OCI-LY7 (cell line): ENCODE measurements at regions not wholly inside any gene's neighbourhood (a gene's known extent, or its start where the extent isn't known, plus 50 kb on each side); places are given as distances from the start of the nearest gene placed in this dataset.

ENCODE experiments used
- BruUV-seq: library from RNA; stranded (reverse); fragments of 400-500 nt; replicated peaks from 2 replicates; lab custom pipeline; 2021; lab: Mats Ljungman, UMichigan
- CTCF ChIA-PET: fragments of 300-600 bp; sonication (Branson Sonifier 250); formaldehyde crosslinking; loops from one replicate; lab custom pipeline; 2022; ENCODE audit warnings: antibody characterized with exemption; ENCODE audit not compliant: unreplicated experiment; lab: Charles Lee
- POLR2A ChIA-PET: fragments of 300-600 bp; sonication (Branson Sonifier 250); formaldehyde crosslinking; loops from one replicate; lab custom pipeline; 2022; ENCODE audit warnings: antibody characterized with exemption; lab: Charles Lee
- DNase-seq: peaks from one replicate; pipeline ENCODE4 v3.0.0-alpha.2; 2015; ENCODE audit warnings: low spot score
- H2AFZ ChIP-seq: fragments of 200-600 bp; sonication (generic), shearing (Covaris generic); 2 replicates; pipeline ENCODE4 v1.6.1; 2014; ENCODE audit warnings: mild to moderate bottlenecking, antibody characterized with exemption, low read length, moderate library complexity
- H3K27ac ChIP-seq: fragments of 200-600 bp; sonication (generic); 2 replicates; pipeline ENCODE4 v1.5.1; 2014; ENCODE audit warnings: mixed run types, low read depth, mild to moderate bottlenecking, moderate library complexity, low read length, inconsistent platforms; ENCODE audit not compliant: poor library complexity, severe bottlenecking
- H3K36me3 ChIP-seq: fragments of 200-600 bp; sonication (generic); 2 replicates; pipeline ENCODE4 v1.6.1; 2014; ENCODE audit warnings: mild to moderate bottlenecking, antibody characterized with exemption, low read length, moderate library complexity, mixed read lengths; ENCODE audit not compliant: insufficient read depth
- H3K4me1 ChIP-seq: fragments of 200-600 bp; sonication (generic); 2 replicates; pipeline ENCODE4 v1.5.1; 2014; ENCODE audit warnings: mild to moderate bottlenecking, low read length; ENCODE audit not compliant: insufficient read depth, poor library complexity, severe bottlenecking
- H3K4me2 ChIP-seq: fragments of 200-600 bp; sonication (generic); 2 replicates; pipeline ENCODE4 v1.6.1; 2014; ENCODE audit warnings: mild to moderate bottlenecking, low read length
- H3K4me3 ChIP-seq: fragments of 200-600 bp; sonication (generic); 2 replicates; pipeline ENCODE4 v1.5.1; 2014; ENCODE audit warnings: mild to moderate bottlenecking, low read depth, low read length; ENCODE audit not compliant: poor library complexity, severe bottlenecking
- H3K79me2 ChIP-seq: fragments of 200-600 bp; sonication (generic); 2 replicates; pipeline ENCODE4 v1.6.1; 2016; ENCODE audit warnings: low read depth, mild to moderate bottlenecking, low read length, moderate library complexity, mixed read lengths; ENCODE audit not compliant: insufficient read depth
- H3K9me2 ChIP-seq: fragments of 200-600 bp; sonication (generic); 2 replicates; pipeline ENCODE4 v1.6.1; 2016; ENCODE audit warnings: mild to moderate bottlenecking, low read length, mixed read lengths; ENCODE audit not compliant: insufficient read depth
- H3K9me3 ChIP-seq: fragments of 200-600 bp; sonication (generic); 2 replicates; pipeline ENCODE4 v1.6.1; 2014; ENCODE audit warnings: mild to moderate bottlenecking, mixed run types, low read length, mixed read lengths
- H4K20me1 ChIP-seq: fragments of 200-600 bp; sonication (generic); 2 replicates; pipeline ENCODE4 v1.6.1; 2014; ENCODE audit warnings: mild to moderate bottlenecking, antibody characterized with exemption, low read length, moderate library complexity, mixed read lengths; ENCODE audit not compliant: insufficient read depth
- CTCF ChIP-seq: fragments of 200-600 bp; sonication (generic); conservative IDR thresholded peaks from 2 replicates; pipeline ENCODE4 v1.5.1; 2014; ENCODE audit warnings: mild to moderate bottlenecking, antibody characterized with exemption, low read length, moderate library complexity, mixed read lengths
- EZH2phosphoT487 ChIP-seq: fragments of 200-600 bp; sonication (generic); IDR thresholded peaks from 2 replicates; pipeline ENCODE4 v1.6.1; 2018; ENCODE audit warnings: low read depth, borderline replicate concordance, mild to moderate bottlenecking, mixed run types, antibody characterized with exemption, low read length, moderate library complexity, mixed read lengths
- intact Hi-C: fragments of 100-400 bp; cut with micrococcal nuclease; formaldehyde crosslinking; loops from one replicate; pipeline ENCODE4 v1.10.0; 2022; ENCODE audit not compliant: unreplicated experiment

- H3K4me3 ChIP-seq, result no peak overlapping the region
- BruUV-seq, result no TSS peak
- intact Hi-C loops, result loop anchor here (10.0 kb wide), 1 partner anchor 50 kb away; no protein-coding TSS in a partner anchor
- H3K9me3 ChIP-seq, result no peaks in the 10 kb centered on the region
- no peak for TF ChIP-seq EZH2phosphoT487
- TF ChIP-seq CTCF, result no peak
- no peak overlapping the region for H3K27ac ChIP-seq
- H3K36me3 ChIP-seq, result no peaks in the 10 kb centered on the region
- no peak overlapping the region for H2AFZ ChIP-seq
- no peaks in the 10 kb centered on the region for H4K20me1 ChIP-seq
- H3K4me2 ChIP-seq, result no peak overlapping the region
- POLR2A ChIA-PET, result no interaction called here
- no peaks in the 10 kb centered on the region for H3K4me1 ChIP-seq
- no peak for DNase-seq
- H3K79me2 ChIP-seq, result no peaks in the 10 kb centered on the region
- CTCF ChIA-PET, result no interaction called here
- H3K9me2 ChIP-seq, result no peaks in the 10 kb centered on the region
Measured at GRCh38 chr9:31774571-31774970, 609.9 kb upstream of the ACO1 start.

DNA sequence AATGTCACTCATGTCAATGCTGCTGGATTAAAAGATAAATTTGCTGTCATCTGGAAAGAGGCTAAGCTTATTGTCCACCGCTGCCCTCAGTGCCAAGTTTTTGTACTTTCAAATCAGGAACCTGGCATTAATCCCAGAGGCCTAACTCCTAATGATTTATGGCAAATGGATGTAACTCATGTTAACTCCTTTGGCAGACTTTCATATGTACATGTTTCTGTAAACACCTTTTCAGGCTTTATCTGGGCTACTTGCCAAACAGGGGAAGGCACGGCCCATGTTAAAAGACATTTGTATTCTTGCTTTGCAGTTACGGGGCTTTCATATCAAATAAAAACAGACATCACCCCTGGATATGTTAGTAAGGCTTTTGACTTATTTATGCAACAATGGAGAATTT lies 608.0 kb upstream of the ACO1 start:
- H3K9me2 ChIP-seq, result no peaks in the 10 kb centered on the region
- H4K20me1 ChIP-seq, result no peaks in the 10 kb centered on the region
- H3K4me2 ChIP-seq, result no peak overlapping the region
- BruUV-seq, result no TSS peak
- H3K4me1 ChIP-seq, result no peaks in the 10 kb centered on the region
- intact Hi-C loops, result loop anchor here (10.0 kb wide), 1 partner anchor 52 kb away; no protein-coding TSS in a partner anchor
- DNase-seq, result no peak
- no peak overlapping the region for H3K4me3 ChIP-seq
- POLR2A ChIA-PET, result no interaction called here
- no peaks in the 10 kb centered on the region for H3K36me3 ChIP-seq
- H2AFZ ChIP-seq, result no peak overlapping the region
- TF ChIP-seq CTCF (no peak), EZH2phosphoT487 (no peak)
- no peaks in the 10 kb centered on the region for H3K79me2 ChIP-seq
- H3K27ac ChIP-seq, result no peak overlapping the region
- H3K9me3 ChIP-seq, result 0 out of 2 replicates have a peak, but pooled peaks cover 8% of the 10 kb centered on the region
- CTCF ChIA-PET, result no interaction called here

DNA sequence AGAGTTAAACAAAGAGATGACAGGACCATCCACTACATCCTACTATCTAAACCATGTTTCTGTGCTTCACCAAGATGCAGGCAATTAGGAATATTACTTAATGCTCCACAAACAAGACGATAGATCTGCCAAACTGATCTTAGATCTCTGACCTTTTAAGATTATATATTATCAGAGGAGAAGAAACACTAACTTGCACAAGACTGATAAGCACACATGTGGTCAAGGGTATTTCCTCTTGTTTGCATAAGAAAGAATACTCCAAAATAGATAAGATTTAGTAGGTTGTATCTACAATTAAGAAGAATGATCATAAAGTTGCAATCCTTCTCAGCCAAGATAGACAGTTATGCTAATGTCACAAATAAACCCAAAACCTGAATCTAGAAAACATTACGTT lies 601.0 kb upstream of the ACO1 start:
- ChIA-PET POLR2A (no interaction called here), CTCF (no interaction called here)
- TF ChIP-seq EZH2phosphoT487 (no peak), CTCF (no peak)
- Histone ChIP-seq H3K4me1 (no peaks in the 10 kb centered on the region), H3K9me2 (no peaks in the 10 kb centered on the region), H3K9me3 (0 out of 2 replicates have a peak, but pooled peaks cover 8% of the 10 kb centered on the region), H4K20me1 (no peaks in the 10 kb centered on the region), H3K36me3 (no peaks in the 10 kb centered on the region), H3K4me2 (no peak overlapping the region), H3K79me2 (no peaks in the 10 kb centered on the region), H3K27ac (no peak overlapping the region), H2AFZ (no peak overlapping the region), H3K4me3 (no peak overlapping the region)
- BruUV-seq, result no TSS peak
- no peak for DNase-seq
- intact Hi-C loops, result no loop called here
